ENCODE measurements at regions not wholly inside any gene's neighbourhood (a gene's known extent, or its start where the extent isn't known, plus 50 kb on each side); places are given as distances from the start of the nearest gene placed in this dataset.
"Not testable (repeated sequence)": the region's sequence is repeated elsewhere in the genome, so short reads cannot be mapped to it uniquely, and the experiment has no call there.

- no peak for DNase-seq (ENCODE audit: low spot score)
- FAIRE-seq: no peak
These were observed 284.3 kb downstream of the RWDD3 start for GRCh38 chr1:95518310-95518709.

GRCh38 chr1:95520390-95520789 is 286.4 kb downstream of the RWDD3 start:
- DNase-seq (ENCODE audit: low spot score) (no peak), FAIRE-seq (no peak)

- FAIRE-seq (no peak), DNase-seq (ENCODE audit: low spot score) (no peak)
These were observed 298.3 kb downstream of the RWDD3 start for GRCh38 chr1:95532335-95532734.

DNA sequence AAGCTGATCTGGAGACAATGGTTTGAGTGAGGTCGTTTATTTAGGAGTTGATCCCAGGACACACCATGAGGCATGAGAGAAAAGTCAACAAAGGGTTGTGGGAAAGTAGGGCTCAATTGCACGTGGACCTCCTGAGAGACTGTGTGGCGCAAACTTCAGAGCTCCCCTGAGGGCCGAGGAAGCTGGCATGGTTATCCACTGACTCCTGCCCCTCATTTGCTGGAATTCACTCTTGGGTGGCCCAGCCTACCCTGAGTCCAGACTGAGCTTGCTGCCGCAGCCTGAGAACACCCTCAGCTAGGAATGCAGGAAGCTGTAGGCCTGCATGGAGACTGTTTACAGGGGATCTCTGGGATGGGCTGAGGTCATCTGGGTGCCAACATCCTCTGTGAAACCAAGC is 301.0 kb downstream of the RWDD3 start:
- FAIRE-seq (no peak), DNase-seq (ENCODE audit: low spot score) (no peak)

DNA sequence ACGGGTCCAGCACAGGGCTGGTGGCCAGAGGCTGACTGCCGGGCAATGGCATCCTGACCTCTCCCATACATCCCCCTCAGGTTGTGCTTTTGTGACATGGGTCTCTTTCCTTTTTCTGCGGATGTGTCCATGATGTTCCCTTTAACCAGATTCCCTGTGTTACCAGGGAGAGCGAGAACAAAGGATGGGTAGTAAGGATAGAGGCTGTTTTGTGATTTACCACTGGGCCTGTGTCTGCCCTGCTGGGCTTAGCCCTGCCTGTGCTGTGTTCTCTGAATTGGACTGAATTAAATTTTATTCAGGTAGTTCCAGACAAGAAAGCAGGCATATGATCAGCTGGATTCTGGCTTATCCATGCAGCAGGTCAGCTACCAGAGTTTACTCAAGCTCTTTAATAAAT is 301.6 kb downstream of the RWDD3 start:
- DNase-seq (ENCODE audit: low spot score) (no peak), FAIRE-seq (no peak)

GRCh38 chr1:95536501-95536900 is 302.5 kb downstream of the RWDD3 start:
- DNase-seq (ENCODE audit: low spot score) (no peak), FAIRE-seq (no peak)

DNA sequence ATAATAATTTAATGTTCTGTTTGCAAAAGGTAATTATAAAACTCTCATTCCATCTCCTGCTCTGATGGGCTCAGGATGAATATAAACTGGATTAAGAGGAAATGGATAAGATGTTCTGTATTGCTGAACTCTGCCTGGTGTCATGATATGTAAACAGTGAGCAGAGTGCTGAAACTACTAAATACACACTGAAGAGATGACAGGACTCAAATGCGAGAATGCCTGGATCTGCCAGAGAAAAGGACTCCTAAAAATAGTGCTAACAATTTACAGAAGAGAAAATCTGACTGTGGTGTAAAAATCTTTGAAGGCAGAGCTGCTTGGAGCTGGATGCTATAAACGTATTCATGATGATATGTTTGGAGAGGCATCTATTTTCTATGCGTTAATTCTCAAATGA is 303.2 kb downstream of the RWDD3 start:
- FAIRE-seq: no peak
- DNase-seq (ENCODE audit: low spot score): no peak

DNA sequence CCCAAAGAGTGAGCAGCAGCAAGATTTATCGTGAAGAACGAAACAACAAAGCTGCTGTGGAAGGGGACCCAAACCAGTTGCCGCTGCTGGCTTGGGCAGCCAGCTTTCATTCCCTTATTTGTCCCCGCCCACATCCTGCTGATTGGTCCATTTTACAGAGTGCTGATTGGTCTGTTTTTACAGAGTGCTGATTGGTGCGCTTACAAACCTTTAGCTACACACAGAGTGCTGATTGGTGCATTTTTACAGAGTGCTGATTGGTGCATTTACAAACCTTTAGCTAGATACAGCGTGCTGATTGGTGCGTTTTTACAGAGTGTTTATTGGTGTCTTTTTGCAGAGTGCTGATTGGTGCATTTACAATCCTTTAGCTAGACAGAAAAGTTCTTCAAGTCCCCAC is 304.2 kb downstream of the RWDD3 start:
- not testable (repeated sequence) for FAIRE-seq; DNase-seq (ENCODE audit: low spot score)

GRCh38 chr1:95542936-95543335 is 308.9 kb downstream of the RWDD3 start:
- no peak for FAIRE-seq

DNA sequence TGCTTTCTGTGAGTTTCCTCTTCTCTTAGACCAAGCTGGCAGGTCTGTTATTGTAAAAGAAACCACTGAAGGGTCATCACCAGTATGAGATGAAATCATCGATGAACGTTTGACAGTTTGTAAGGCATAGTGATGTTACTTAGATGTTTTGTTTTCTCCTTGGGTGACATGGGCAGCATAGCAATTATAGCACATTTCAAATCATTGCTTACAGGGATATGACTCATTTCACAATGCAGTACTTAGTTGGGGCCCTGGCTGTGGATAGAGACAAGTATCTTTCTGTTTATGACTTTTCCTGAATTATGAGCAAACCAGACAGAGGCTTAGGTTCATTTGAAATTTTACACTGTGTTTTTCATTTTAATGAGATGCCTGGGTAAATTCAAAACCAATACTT is 313.0 kb downstream of the RWDD3 start:
- FAIRE-seq (no peak), DNase-seq (ENCODE audit: low spot score) (no peak)

More at GRCh38 chr1:95542936-95543335, 308.9 kb downstream of the RWDD3 start:
- DNase-seq (ENCODE audit: low spot score): no peak

DNA sequence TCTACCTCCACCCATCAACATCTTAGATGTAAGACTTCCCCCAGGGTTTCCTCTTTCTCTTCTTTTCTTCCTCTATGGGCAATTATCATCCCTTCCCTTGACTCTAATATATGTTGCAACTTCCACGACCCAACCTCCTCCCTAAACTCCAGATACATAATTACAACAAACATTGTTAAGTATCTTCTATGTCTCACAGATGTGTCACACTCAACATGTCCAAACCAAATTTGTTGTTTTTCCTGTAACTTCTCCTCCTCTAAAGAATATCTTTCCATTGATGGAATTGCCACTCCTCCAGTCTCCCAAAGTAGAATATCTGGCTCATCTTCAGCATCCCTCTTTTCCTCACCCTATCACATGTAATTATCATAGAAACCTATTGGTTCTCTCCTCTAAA is 314.2 kb downstream of the RWDD3 start:
- DNase-seq (ENCODE audit: low spot score): no peak
- no peak for FAIRE-seq

- FAIRE-seq (no peak), DNase-seq (ENCODE audit: low spot score) (no peak)
These were observed 317.2 kb downstream of the RWDD3 start for GRCh38 chr1:95551201-95551600.

- FAIRE-seq (no peak), DNase-seq (ENCODE audit: low spot score) (no peak)
These were observed 319.6 kb downstream of the RWDD3 start for GRCh38 chr1:95553595-95553994.

- no peak for FAIRE-seq
These were observed 320.4 kb downstream of the RWDD3 start for GRCh38 chr1:95554408-95554807.

GRCh38 chr1:95558791-95559190 is 324.8 kb downstream of the RWDD3 start:
- FAIRE-seq (no peak), DNase-seq (ENCODE audit: low spot score) (no peak)

More at GRCh38 chr1:95554408-95554807, 320.4 kb downstream of the RWDD3 start:
- DNase-seq (ENCODE audit: low spot score): no peak

- no peak for DNase-seq (ENCODE audit: low spot score)
- FAIRE-seq: no peak
These were observed 327.3 kb downstream of the RWDD3 start for GRCh38 chr1:95561346-95561745.

DNA sequence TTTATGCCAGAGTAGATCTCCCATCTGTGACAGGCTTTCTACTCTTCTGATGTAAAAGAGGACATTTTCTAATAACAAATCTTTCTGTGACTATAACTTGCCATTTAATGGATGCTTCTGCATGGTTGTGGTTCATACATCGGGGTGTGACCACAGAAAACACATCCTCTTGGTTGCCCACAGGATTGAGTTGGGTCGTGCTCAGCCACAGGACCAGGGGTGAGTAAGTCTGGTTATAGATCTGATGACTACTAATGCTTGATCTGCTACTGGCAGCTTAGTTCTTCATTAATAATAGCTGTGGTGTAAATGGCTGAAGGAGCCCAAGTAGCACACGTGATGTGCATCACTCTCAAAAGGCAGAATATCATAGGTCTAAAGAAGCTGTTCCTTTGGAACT is 328.2 kb downstream of the RWDD3 start:
- no peak for FAIRE-seq
- no peak for DNase-seq (ENCODE audit: low spot score)

- FAIRE-seq (no peak), DNase-seq (ENCODE audit: low spot score) (no peak)
These were observed 338.0 kb downstream of the RWDD3 start for GRCh38 chr1:95572002-95572401.

DNA sequence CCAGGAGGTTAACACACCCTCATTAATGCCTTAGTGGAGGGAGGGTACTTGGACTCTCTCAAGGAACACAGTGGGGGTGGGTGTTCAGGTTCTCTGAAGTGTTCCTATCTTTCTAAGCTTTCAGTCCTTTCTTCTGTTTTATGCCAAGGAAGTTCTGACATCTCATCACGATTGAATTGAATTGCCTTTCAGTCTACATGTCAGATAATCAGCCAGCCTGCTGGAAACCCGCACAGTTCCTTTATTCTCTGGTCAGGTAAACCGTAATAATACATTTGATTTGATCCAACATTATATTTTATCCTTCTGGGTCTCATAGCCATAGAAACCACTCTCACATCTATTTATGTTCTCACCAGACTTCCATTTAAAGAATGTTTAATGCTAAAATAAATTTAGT is 339.0 kb downstream of the RWDD3 start:
- FAIRE-seq (no peak), DNase-seq (ENCODE audit: low spot score) (no peak)

DNA sequence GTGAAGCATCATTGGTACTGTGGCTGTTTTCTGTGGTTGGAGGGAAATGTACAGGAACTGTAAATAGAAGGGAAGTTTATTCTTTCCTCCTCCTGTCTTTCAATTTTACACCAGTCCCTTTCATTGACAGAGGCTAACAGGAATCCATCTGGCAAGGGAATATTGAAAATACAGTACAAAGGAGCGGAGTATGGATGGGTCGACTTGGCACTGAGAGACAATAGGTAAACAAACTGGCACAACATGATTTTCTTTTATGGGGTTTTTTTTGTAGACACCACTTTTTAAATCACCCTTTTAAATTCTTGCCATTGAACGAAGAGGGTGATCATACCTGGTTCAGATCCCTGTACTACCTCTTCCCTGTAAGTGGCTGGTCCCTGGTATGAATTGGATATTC is 341.3 kb downstream of the RWDD3 start:
- DNase-seq (ENCODE audit: low spot score) (no peak), FAIRE-seq (no peak)

GRCh38 chr1:95578462-95578861 is 344.5 kb downstream of the RWDD3 start:
- FAIRE-seq (no peak), DNase-seq (ENCODE audit: low spot score) (no peak)

DNA sequence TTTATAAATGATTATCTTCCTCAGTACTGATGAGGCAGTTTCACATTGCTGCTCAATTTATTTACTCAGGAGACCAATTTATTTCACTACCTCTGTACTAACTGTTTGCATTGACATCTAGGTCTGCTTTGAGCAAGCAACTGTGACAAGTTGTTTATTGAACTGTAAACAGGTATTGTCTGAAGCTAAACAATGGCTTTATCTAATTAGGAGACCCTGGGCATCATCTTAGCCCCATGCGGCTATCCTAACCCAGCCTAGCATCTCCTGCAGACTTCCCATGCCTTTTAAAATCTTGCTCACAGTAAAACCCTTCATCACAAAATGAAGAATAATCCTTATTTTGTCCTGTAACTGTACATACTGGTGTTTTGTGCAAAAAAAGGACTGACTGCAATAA is 348.2 kb downstream of the RWDD3 start:
- DNase-seq (ENCODE audit: low spot score): no peak
- no peak for FAIRE-seq

DNA sequence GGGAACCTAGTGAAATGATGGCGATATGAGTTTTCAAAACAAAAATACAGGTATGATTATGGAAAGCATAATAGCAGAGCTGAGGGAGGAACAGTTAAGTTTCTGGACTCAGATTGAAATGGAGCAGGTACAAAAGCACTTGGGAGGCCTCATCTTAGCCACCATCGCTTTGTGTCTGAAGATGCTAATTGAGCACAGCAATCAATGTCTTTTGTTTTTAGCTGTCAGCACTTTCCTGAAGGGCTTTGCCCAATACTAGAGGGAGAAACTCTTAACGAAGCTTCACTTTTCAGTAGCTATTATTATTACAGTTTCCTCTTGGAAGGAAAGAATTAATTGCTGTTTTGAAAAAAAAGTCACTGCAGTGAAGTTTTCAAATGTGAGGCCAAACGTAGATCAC is 348.7 kb downstream of the RWDD3 start:
- DNase-seq (ENCODE audit: low spot score) (no peak), FAIRE-seq (no peak)

- DNase-seq (ENCODE audit: low spot score) (no peak), FAIRE-seq (no peak)
These were observed 349.7 kb downstream of the RWDD3 start for GRCh38 chr1:95583661-95584210.

All from RCC 7860 (cell line).